GM06990 (cell line): ENCODE measurements at regions not wholly inside any gene's neighbourhood (a gene's known extent, or its start where the extent isn't known, plus 50 kb on each side); places are given as distances from the start of the nearest gene placed in this dataset.

Source experiments
- DNase-seq: peaks from one replicate; pipeline ENCODE4 v3.0.0-alpha.2; 2011; ENCODE audit not compliant: insufficient read length; ENCODE audit errors: extremely low read depth
- H3K27me3 ChIP-seq: replicated peaks from 2 replicates; pipeline ENCODE4 v1.6.0; 2011; ENCODE audit warnings: low read length; ENCODE audit not compliant: control insufficient read depth, insufficient read depth
- H3K36me3 ChIP-seq: 2 replicates; pipeline ENCODE4 v1.5.1; 2011; ENCODE audit warnings: low read length; ENCODE audit not compliant: control insufficient read depth, insufficient read depth
- H3K4me3 ChIP-seq: replicated peaks from 2 replicates; pipeline ENCODE4 v1.5.1; 2011; ENCODE audit warnings: low read depth, mild to moderate bottlenecking, control low read depth, low read length
- CTCF ChIP-seq: IDR thresholded peaks from 2 replicates; pipeline ENCODE4 v1.5.1; 2011; ENCODE audit warnings: low read length, control low read depth, mild to moderate bottlenecking, inconsistent platforms; ENCODE audit not compliant: insufficient read depth, poor library complexity, severe bottlenecking

GRCh38 chr5:74030371-74030770 lies 404.4 kb downstream of the ARHGEF28 start:
- Histone ChIP-seq H3K27me3 (0 out of 2 replicates have a peak, but pooled peaks cover 1% of the 10 kb centered on the region), H3K36me3 (no peaks in the 10 kb centered on the region), H3K4me3 (no peak overlapping the region)
- no peak for TF ChIP-seq CTCF
- no peak for DNase-seq

- Histone ChIP-seq H3K36me3 (no peaks in the 10 kb centered on the region), H3K4me3 (no peak overlapping the region), H3K27me3 (0 out of 2 replicates have a peak, but pooled peaks cover 1% of the 10 kb centered on the region)
- DNase-seq, result no peak
- TF ChIP-seq CTCF, result no peak
Measured at GRCh38 chr5:74028976-74029375, 403.0 kb downstream of the ARHGEF28 start.

GRCh38 chr5:74028406-74028805 lies 402.4 kb downstream of the ARHGEF28 start:
- no peak for TF ChIP-seq CTCF
- H3K27me3 ChIP-seq, result 0 out of 2 replicates have a peak, but pooled peaks cover 1% of the 10 kb centered on the region
- no peak for DNase-seq
- no peak overlapping the region for H3K4me3 ChIP-seq
- no peaks in the 10 kb centered on the region for H3K36me3 ChIP-seq

- no peaks in the 10 kb centered on the region for H3K36me3 ChIP-seq
- H3K27me3 ChIP-seq, result 0 out of 2 replicates have a peak, but pooled peaks cover 1% of the 10 kb centered on the region
- no peak overlapping the region for H3K4me3 ChIP-seq
- no peak for TF ChIP-seq CTCF
- no peak for DNase-seq
Measured at GRCh38 chr5:74027732-74028338, 401.8 kb downstream of the ARHGEF28 start.

- H3K27me3 ChIP-seq, result 0 out of 2 replicates have a peak, but pooled peaks cover 1% of the 10 kb centered on the region
- H3K4me3 ChIP-seq, result no peak overlapping the region
- no peak for TF ChIP-seq CTCF
- DNase-seq, result no peak
- H3K36me3 ChIP-seq, result no peaks in the 10 kb centered on the region
Measured at GRCh38 chr5:74026310-74026709, 400.3 kb downstream of the ARHGEF28 start.

- DNase-seq, result no peak
- Histone ChIP-seq H3K36me3 (no peaks in the 10 kb centered on the region), H3K27me3 (no peaks in the 10 kb centered on the region), H3K4me3 (no peak overlapping the region)
- TF ChIP-seq CTCF, result no peak
Measured at GRCh38 chr5:74021126-74021525, 395.1 kb downstream of the ARHGEF28 start.
